Suppressor macrophage (primary cell): ENCODE measurements at regions not wholly inside any gene's neighbourhood (a gene's known extent, or its start where the extent isn't known, plus 50 kb on each side); places are given as distances from the start of the nearest gene placed in this dataset.

ENCODE experiments used
- DNase-seq, 4 experiments: peaks; one replicate each; pipeline ENCODE4 v3.0.0-alpha.2; 2020 to 2022

GRCh38 chr15:47390208-47390765 is 327.0 kb upstream of the SEMA6D start:
- no peak for DNase-seq

DNA sequence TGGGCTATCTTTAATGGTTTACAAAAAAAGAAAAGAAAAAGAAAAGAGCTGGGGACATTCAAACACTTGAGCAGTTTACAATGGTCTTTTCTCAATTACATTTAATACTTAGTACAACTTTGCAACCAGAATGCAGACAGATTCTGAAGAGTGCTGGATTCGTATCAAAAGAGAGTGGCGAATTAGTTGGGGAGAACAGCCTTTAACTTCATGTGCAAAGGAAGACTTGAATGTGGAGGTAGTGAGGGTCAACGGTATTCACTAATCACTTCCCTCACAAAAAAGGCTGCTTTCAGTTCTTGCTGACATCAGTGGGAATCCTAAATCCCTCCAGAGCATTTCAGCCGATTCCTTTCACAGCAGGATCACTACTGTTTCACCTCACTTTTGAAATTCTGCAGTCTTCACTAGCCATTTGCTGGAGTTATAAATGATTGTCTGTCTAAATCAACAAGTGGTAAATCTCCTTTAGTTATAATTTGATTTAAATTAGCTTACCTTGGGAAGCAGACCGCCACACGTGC is 323.0 kb upstream of the SEMA6D start:
- no peak for DNase-seq

GRCh38 chr15:47395076-47395475 is 322.2 kb upstream of the SEMA6D start:
- peak in 3 of 4 experiments; percentile 3 to 59 (median 51) for DNase-seq

DNA sequence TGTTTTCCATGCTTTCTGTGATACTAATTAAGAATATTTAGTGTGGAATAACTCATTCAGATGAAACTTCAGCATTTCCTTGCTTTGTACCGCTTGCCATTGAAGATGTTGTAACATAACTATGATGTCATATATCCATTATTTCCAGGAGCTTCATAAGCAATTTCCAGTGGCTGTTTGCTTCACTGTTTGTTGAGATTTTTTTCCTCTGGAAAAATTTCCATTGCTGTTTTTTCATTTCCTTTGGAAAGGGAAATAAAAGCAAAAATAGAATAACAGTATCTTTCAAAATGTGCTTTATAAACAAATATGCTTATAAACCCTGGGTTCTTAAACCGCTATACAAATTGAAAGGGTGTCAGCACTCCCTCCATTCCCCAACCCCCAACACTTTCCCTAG is 319.6 kb upstream of the SEMA6D start:
- DNase-seq, result no peak

DNA sequence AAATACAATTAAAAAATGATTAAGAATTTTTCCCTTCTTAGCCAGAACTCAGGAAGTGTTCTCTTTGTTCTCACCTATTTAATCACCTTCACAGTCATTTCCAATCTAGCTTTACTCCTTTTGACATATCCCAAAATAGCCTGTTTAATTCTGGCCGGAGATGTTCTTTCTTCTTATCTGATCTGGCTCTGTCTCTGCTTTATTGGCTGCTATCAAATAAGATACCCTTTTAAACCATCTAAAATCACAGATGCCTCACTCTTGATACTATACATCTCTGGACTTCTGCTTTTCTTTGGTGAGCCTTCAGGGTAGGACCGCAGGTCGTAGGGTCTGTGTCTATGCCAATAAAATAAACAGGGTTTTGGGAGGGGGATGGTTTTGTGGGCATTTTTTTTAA is 319.2 kb upstream of the SEMA6D start:
- DNase-seq, result no peak

- DNase-seq, result no peak
These were observed 318.7 kb upstream of the SEMA6D start for GRCh38 chr15:47398594-47398993.

GRCh38 chr15:47399100-47399499 is 318.2 kb upstream of the SEMA6D start:
- DNase-seq, result no peak

DNA sequence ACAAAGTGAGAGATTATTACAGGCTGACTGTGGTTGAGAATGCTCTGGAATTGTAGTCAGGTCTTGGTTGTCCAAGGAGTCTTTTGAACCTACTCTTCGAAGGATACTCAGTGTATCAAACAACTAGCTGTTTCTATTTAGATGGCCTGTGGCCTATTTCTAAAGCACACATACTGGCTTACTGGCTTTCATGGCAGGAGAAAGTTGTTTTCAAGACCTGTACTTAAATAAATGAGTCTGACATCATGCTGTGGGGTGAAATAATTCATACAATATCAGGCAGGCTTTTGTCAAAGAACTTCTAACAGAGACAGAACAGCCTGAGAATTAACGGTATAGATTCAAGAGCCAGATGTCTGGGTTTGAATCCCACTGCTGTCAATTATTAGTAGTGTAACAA is 316.7 kb upstream of the SEMA6D start:
- no peak for DNase-seq

DNA sequence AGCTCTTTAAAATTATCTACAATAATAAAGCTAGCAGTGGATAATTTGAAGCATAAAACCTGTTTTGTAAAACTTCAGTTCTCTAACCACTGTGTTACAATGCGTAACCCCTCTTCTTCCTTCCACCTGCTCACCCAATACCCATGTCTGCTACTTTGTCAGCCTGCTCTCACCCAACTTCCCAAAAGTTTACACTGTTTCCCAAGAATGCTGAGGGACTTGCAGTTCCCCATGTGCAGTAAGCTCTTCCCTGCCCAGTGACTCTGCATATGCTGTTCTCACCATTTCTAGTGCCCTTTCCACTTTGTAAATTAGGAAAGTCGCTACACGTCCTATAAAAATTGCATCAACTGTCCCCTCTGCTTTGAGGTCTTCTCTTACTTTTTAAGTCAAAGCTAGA is 315.9 kb upstream of the SEMA6D start:
- peak in 3 of 4 experiments; percentile 7 to 40 (median 15) for DNase-seq

- no peak for DNase-seq
These were observed 314.5 kb upstream of the SEMA6D start for GRCh38 chr15:47402829-47403228.

DNA sequence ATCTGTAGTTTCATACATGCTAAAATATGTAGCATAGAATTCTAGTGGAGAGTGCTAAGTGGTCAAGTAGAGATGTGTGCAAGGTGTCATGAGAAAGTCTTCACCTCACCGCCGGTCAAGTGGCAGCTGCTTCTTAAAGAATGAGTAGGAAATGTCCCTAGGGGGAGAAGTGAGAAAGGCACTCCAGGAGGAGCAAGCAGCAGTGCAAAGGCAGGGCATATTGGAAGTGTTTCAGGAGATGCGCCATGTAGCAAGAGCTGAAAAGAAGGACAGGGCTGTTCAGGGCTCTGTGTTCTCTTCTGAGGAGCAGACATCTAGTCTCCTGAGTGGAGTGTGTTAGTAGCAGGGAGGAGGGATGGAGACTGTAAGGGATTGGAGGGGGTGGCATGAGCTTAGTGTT is 312.4 kb upstream of the SEMA6D start:
- no peak for DNase-seq

DNA sequence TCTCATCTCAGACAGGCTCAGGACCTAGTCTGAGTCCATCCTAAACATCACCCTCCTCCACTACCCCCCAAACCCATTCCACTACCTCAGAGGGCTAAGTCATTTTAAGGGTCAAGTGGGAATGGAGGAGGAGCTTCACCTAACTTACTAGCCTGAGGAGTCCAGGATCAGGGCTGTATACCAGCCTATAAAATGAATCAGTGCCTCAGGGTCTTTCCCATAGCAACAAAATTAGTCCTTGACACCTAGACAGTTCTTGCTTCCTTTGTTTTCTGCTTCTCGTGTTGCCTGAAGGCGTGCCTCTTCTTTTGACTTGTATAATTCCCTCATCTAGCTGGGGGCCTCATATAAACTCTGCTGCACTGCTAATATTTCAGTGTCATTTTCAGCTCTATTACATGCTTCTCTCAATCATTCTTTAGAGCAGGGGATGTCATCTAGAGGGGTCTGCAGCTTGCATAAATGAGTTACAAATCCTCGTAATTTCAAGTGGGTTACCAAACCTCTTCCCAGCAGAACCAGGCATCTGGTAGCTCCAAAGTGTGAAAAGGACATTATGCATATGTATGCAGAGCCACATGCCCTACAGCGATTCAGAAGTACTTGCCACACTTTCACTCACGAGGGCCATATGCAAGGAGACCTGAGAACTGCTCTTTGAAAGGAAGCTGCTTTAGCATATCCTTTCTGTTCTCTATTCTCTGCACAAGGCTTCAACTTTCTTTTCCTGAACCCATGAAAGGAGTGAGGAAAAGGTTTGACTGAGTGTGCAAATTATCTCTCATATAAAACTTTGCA is 311.7 kb upstream of the SEMA6D start:
- no peak for DNase-seq

DNA sequence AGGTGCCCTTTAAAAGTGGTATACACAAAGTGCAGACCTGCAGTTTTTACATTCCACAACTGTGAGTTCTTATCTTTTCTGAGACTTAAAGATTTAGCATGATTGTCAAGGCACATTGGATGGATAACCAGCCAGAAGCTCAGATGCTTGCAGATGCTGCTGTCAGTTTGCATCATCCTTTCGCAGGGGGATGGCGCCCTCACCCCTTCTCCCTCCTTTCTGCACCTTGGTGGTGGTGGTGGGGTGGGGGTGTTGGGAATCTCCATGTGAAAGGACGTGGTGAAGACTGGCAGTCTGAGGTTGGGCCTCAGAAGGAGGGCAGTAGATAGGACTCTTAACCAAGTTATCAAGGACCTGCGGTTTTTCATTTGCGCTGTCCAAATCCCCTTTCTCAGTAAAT is 309.6 kb upstream of the SEMA6D start:
- DNase-seq, result no peak

DNA sequence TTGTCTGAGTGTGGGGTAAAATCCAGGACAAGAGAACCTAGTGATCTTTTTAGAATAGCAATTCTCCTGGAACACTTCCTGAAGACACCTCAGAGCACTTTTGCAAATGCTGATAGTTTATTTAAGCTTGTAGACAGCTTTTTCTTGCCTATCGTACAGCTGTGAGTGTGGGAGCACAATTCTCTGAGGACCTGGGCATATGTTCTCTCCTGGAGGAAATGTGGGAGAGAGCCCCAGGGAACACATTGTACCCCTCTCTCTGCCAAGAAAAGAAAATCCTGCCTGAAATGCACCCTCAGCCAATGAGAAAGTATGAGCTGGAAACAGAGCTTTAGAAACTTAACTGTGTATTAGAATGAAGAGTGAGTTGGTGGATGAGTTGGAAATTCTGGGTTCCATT is 308.3 kb upstream of the SEMA6D start:
- DNase-seq, result no peak

DNA sequence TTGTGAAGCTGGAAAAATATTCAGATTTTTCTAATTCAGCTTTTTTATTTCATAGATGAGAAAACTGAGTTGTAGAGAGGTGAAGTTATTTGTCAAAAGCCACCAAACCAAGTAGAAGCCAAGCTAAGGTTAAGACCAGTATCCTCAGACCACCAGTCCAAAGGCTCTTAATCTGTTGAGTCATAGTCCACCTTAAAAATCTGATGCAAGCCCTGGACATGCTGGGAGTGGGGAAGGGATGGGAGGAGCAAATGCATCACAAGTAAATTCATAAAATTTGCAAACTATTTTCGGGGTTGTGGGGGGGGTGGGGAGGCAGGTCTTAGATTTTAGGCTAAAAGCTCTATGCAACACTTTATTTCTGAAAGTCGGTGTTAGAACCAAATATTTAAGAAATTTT is 307.7 kb upstream of the SEMA6D start:
- no peak for DNase-seq

- DNase-seq, result peak in 3 of 4 experiments; percentile 17 to 67 (median 62)
These were observed 307.1 kb upstream of the SEMA6D start for GRCh38 chr15:47410247-47410646.

DNA sequence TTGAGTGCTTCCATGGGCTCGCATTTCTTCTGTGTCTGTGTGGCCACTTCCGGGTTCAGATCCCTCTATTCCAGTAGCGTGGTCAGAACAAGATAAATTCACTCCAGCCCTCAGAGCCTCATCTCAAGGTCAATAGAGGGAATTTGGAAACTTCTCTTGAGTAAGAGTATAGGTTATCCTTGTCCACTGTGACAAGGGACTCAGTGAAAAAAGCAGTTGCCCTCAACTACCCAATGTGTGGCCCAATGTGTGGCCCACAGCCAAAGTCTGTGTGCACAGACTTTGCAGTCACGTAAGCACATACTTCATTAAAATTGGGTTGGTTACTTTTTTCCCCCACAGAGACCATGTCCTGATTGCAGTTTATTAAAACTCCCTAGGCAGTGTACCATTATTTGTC is 305.6 kb upstream of the SEMA6D start:
- no peak for DNase-seq

GRCh38 chr15:47412136-47412535 is 305.2 kb upstream of the SEMA6D start:
- DNase-seq, result no peak

GRCh38 chr15:47412802-47413201 is 304.5 kb upstream of the SEMA6D start:
- no peak for DNase-seq

- DNase-seq, result no peak
These were observed 303.1 kb upstream of the SEMA6D start for GRCh38 chr15:47414207-47414606.

GRCh38 chr15:47415539-47415971 is 301.8 kb upstream of the SEMA6D start:
- no peak for DNase-seq

DNA sequence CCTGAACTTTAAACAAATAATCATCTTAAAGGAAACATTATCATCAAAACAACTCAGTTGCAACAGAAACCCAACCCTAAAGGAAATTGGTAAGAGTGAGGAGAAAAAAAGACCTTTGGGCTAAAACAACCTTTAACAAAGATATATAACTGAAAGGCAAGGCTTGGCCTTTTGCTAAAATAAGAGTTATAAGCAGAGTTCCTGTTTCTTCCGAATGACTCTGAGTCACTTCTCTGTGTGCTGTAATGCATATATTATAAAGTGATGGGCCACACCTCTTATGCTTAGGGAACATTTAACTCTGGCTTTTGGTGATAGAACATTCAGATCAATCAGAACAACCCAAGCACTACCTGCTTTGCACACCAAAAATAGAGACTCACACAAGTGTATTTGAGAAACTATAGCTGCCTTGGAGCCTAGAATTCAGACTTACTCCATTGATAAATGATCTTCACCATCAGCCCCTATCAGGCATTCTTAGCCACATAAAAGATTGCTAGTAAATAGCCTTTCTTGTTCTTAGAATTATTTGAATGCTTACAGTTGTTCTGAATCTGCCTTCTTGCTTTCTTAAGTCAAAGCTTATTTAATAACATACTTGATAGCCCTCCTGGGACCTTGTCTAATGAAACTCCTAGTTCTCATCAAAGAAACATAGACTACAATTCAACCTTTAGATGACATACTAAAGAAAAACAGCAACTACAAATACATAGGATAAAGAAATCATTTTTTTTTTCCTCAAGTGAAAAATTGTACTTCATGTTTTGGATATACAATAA is 294.2 kb upstream of the SEMA6D start:
- peak; percentile 31 to 74 (median 55) for DNase-seq

DNA sequence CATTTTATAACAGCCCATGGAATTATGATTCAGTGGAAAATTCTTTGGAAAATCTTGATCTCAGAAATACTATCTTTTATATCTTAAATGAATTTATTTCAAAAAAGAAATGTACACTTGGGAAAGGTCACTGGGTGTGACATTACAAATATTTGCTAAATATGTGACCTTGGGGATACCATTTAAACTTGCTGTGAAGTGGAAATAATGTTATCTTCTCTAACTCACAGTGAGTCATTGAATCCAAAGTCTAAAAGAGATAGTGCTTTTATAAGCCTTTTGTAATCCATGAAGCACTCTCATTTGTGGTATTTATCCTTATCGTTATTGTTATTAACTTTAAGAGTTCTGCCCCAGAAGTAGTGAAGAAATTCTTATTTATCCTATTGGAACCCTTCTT is 289.8 kb upstream of the SEMA6D start:
- no peak for DNase-seq
